ENCODE measurements at regions not wholly inside any gene's neighbourhood (a gene's known extent, or its start where the extent isn't known, plus 50 kb on each side); places are given as distances from the start of the nearest gene placed in this dataset.

GRCh38 chr2:83595926-83596325, 863.2 kb downstream of the SUCLG1 start:
- no peak for DNase-seq

DNA sequence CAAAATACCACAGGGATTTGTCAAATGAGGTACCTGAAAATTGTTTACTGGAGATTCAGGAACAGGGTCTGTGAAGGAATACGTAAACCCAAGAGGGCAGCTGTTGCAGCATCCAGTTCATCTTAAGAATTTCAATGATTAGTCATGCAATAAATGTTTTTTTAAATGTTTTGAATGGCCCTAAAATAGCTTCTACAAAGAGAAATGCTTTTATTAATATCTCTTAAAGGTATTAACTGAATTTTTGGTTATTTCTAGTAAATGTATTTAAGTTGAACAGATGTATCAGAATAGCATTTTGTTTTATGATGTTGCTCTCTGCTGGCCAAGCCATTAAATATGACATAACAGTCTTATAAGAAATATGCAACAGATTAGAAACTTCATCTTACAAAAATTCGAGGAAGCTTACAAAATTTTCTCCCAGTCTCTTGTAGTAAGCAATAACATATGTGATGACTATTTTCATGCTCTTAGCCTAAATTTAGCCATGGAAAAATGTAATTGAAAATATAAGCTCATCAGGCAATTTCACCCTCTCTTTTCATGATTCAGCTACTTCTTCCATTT, 863.9 kb downstream of the SUCLG1 start:
- no peak for DNase-seq

DNA sequence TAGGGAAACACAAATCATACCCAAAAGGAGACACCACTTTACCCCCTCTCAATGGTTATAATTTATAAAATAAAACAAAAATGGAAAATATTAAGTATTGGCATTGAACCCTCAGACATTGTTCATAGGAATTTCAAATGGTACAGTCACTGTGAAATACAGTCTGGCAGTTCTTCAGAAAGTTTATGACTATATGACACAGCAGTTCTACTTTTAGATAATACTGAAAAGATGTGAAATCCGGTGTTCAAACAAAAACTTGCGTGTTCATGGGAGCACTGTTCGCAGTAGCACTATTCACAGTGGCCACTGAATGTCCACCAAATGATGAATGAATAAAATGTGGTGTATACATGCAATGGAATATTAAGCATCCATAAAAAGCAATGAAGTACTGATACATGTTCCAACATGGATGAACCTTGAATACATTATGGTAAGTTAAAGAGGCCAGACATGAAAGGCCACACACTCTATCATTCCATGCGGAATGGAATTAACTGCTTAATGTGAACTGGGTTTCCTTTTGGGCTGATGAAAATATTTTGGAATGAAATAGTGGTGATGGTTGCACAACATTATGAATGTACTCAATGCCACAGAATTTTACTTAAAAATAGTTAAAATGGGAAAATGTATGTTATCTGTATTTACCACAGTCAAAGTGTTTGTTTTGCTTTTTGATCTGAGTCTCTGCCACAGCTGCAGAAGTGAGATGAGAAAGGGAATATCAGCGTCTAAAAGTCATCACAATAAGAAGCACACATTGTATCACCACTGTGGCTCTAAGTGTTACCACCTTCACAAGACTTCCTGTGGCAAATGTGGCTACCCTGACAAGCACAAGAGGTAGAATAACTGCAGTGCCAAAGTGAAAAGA, 864.6 kb downstream of the SUCLG1 start:
- no peak for DNase-seq

DNA sequence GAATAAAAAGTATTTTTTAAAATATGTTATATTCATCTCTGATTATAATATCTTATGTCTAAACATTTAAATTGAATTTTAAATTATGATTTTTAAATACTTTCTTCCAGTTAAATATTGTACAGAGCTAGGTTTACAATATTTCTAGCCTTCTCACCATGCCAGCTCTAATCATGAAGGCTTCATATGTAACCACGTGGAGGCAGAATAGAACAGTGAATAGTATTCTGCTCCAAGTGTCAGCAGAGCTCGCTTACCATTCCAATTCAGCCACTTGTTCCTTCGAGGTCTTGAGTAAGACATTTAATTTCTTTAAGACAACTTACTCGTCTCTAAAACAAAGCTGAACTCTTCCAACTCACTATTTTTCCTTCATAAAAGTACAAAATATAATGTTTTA, 871.8 kb downstream of the SUCLG1 start:
- no peak for DNase-seq

- DNase-seq: no peak
These were observed 873.8 kb downstream of the SUCLG1 start for GRCh38 chr2:83585250-83585649.

DNA sequence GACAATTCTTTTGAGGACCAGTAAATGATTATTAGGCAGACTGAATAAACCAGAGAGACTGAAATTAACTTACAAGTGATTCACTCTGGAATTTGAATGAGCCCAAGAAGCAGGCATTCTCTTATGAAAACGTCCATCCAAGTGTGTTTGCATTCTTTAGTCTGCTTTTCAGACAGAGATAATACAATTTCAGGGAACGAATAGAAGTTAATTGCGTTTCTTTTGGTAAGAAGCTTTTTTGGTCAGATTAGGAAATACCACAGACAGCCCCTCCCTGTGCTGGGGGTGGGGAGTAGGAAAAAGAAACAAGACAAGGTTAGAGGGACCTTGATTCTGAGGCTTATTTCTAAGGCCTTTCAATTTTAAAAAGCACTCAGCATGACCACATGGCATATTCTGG, 874.4 kb downstream of the SUCLG1 start:
- no peak for DNase-seq

DNA sequence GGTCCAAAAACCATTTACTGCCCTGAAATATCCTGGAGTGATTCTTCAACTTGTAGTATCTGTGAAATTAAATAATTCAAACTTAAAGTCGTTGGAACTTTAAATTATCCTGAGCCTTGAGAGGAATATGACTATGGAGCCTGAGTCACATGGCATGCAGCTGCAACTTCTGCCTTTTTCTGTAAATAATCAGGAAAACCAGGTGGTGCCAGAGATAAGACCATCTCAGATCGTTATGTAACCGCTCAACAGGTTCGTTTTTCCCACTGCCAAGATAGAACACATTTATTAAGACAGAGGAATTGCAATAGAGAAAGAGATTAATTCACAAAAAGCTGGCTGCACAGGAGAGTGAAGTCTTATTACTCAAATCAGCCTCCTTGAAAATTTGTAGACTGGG, 876.5 kb downstream of the SUCLG1 start:
- DNase-seq: no peak

- DNase-seq: no peak
These were observed 879.6 kb downstream of the SUCLG1 start for GRCh38 chr2:83579507-83579906.

GRCh38 chr2:83578405-83578804, 880.7 kb downstream of the SUCLG1 start:
- DNase-seq: no peak

- DNase-seq: no peak
These were observed 884.5 kb downstream of the SUCLG1 start for GRCh38 chr2:83574614-83575013.

GRCh38 chr2:83573060-83573459, 886.0 kb downstream of the SUCLG1 start:
- DNase-seq: no peak

GRCh38 chr2:83572400-83572799, 886.7 kb downstream of the SUCLG1 start:
- no peak for DNase-seq

DNA sequence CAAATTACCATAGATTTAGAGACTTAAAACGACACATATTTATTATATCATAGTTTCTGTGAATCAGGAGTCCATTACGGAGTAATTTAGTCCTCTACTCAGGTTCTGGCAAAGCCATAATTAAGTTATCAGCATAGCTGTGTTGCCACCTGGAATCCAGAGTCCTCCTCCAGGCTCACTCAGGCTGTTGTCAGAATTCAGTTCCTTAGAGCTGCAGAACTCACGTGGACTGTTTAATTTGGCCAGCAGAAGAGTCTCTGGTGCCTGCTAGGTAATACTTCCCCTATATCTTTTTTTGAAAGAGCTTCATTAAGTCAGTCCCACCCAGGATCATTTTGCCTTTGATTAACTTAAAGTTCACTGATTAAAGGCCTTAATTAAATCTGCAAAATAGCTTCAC, 891.5 kb downstream of the SUCLG1 start:
- no peak for DNase-seq

GRCh38 chr2:83565626-83566025, 893.5 kb downstream of the SUCLG1 start:
- DNase-seq: no peak

- DNase-seq: no peak
These were observed 893.9 kb downstream of the SUCLG1 start for GRCh38 chr2:83565181-83565580.

DNA sequence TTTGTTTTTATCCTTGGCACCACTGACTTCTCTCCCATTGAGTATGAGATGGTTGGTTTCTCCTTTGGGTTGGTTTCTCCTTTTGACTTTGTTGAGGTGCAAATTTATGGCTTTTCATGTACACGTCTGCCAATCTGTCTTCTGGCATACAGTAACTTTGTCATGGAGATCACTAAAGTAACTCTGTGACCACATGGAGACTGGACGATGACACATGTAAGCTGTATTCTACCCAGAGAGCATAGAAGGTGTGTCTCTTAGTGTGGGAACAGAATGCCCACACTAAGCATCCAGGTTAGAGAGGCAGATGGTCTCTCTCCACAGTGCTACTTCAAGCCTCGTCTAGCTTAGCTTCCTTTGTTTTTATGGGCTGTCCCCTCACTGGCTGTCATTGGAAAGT, 897.5 kb downstream of the SUCLG1 start:
- no peak for DNase-seq

- DNase-seq: no peak
These were observed 922.5 kb downstream of the SUCLG1 start for GRCh38 chr2:83536556-83536955.

DNA sequence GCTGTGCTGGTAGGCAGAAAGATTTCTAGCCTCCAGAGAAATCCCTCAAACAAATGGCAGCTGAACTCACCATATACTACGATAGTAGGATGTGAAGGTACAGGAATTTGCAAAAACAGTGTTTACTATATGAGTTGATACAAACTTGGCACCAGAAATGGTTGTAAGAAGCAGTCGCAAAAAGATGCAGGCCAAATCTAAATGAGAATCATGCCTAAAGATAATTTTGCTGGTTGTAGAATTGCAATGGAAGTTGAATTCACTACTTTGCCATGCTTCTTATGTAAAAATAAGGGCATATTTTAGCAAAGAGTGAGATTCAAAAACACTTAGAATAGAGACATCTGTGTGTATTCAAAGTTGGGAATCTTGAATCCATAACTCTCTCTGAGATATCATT, 924.7 kb downstream of the SUCLG1 start:
- no peak for DNase-seq

DNA sequence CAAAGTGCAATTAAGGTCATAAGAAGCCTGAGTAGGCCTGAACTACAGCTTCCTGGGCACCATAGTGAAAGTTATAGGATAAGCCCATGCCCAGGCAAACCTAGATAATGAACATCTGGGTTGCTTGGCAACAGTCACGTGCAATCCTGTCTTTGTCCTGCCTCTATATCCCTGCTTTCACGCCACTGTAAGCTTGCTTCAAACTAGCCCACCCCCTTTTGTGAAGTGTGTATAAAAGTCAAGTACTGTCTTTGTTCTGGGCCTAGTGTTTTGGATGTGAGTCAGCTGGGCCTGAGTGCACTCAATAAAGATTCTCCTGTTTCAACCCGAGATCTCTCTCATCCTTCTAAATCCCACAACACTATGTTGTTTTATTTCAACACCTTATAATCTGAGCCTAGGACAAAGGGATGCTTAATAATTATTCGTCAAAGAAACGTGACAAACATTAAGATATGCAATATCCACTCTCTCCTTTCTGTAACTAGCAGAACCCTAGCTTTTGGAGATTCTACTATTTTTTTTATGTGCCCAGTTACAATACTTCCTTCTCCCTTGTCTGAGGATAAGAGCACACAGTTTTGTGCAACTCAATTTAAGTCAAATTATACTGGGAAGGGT, 927.8 kb downstream of the SUCLG1 start:
- DNase-seq: no peak

- no peak for DNase-seq
These were observed 930.3 kb downstream of the SUCLG1 start for GRCh38 chr2:83528767-83529166.

- DNase-seq: no peak
These were observed 936.1 kb downstream of the SUCLG1 start for GRCh38 chr2:83522891-83523493.

DNA sequence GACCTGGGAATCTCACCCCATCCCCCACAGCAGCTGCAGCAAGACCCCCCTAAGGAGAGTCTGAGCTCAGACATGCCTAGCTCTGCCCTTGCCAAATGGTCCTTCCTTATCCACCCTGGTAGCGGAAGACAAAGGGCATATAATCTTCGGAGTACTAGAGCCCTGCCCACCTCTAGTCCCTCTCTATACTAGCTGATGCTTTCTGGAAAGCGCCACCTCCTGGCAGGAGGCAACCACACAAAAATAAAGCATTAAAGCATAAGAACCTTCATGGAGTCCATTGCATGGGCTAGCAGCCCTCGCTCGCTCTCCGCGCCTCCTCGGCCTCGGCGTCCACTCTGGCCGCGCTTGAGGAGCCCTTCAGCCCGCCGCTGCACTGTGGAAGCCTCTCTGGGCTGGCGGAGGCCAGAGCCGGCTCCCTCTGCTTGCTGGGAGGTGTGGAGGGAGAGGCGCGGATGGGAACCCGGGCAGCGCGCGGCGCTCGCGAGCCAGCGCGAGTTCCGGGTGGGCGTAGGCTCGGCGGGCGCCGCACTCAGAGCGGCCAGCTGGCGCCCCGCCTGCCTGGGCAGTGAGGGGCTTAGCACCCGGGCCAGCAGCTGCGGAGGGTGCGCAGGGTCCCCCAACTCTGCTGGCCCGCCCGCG, 941.2 kb downstream of the SUCLG1 start:
- no peak for DNase-seq

DNA sequence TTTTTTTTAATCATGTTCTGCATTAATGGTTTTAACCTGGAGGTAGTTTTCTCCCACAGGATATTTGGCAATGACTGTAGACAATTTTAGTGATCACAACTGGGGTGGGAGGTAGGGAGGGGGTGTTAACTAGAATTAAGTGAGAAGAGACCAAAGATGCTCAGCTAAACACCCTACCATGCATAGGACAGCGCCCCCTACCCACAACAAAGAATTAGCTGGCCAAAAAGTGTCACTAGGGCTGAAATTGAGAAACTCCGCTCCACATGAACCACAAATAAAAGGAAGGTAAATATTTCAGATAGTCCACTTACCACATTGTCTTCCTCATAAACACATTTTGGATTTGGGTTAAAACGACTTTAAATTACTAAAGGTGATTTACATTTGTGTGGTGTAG, 942.6 kb downstream of the SUCLG1 start:
- DNase-seq: no peak
